ENCODE measurements at regions not wholly inside any gene's neighbourhood (a gene's known extent, or its start where the extent isn't known, plus 50 kb on each side); places are given as distances from the start of the nearest gene placed in this dataset.

- no peaks in the 10 kb centered on the region for H3K79me2 ChIP-seq (ENCODE audit: control insufficient read depth, insufficient read depth, low read length)
- H3K9me3 ChIP-seq (ENCODE audit: control insufficient read depth, insufficient read depth, low read depth, low read length): no peaks in the 10 kb centered on the region
- H4K20me1 ChIP-seq (ENCODE audit: control insufficient read depth, extremely low read depth, insufficient read depth, low read length): no peaks in the 10 kb centered on the region
- no peak for TF ChIP-seq EZH2 (IDR thresholded peaks at IDR 0.05; ENCODE audit: low read length, missing control alignments)
- TF ChIP-seq CTCF (conservative IDR thresholded peaks at IDR 0.05 in 1 of 2, IDR thresholded peaks at IDR 0.05 in 1 of 2; ENCODE audit: low read depth in 1 of 2, low read length in 2 of 2): no peak
- no peaks in the 10 kb centered on the region for H3K36me3 ChIP-seq (ENCODE audit: control insufficient read depth, insufficient read depth, low read length)
- no peaks in the 10 kb centered on the region for H3K27me3 ChIP-seq (ENCODE audit: control insufficient read depth, insufficient read depth, low read length)
- H2AFZ ChIP-seq (ENCODE audit: low read length): no peak overlapping the region
- no peak overlapping the region for H3K4me2 ChIP-seq (ENCODE audit: extremely low read depth, insufficient read depth, low read length)
- H3K4me3 ChIP-seq (replicated peaks in 1 of 4; ENCODE audit: control extremely low read depth in 1 of 4, insufficient read depth in 1 of 4, low read depth in 3 of 4, low read length in 4 of 4): no peak overlapping the region
- no peak overlapping the region for H3K9ac ChIP-seq (ENCODE audit: insufficient read depth, low read length)
- H3K4me1 ChIP-seq (ENCODE audit: control insufficient read depth, extremely low read depth, insufficient read depth, low read length): no peaks in the 10 kb centered on the region
- no peak for DNase-seq (ENCODE audit: low read depth in 2 of 2)
- H3K27ac ChIP-seq (ENCODE audit: insufficient read depth, low read length): no peak overlapping the region
These were observed 814.5 kb upstream of the LRRC4C start for GRCh38 chr11:42273977-42274376.

GRCh38 chr11:42296910-42297309, 837.5 kb upstream of the LRRC4C start:
- DNase-seq (ENCODE audit: low read depth in 2 of 2): no peak
- Histone ChIP-seq H3K9me3 (ENCODE audit: control insufficient read depth, insufficient read depth, low read depth, low read length) (no peaks in the 10 kb centered on the region), H4K20me1 (ENCODE audit: control insufficient read depth, extremely low read depth, insufficient read depth, low read length) (no peaks in the 10 kb centered on the region), H3K27me3 (ENCODE audit: control insufficient read depth, insufficient read depth, low read length) (no peaks in the 10 kb centered on the region), H3K4me1 (ENCODE audit: control insufficient read depth, extremely low read depth, insufficient read depth, low read length) (no peaks in the 10 kb centered on the region), H3K4me2 (ENCODE audit: extremely low read depth, insufficient read depth, low read length) (no peak overlapping the region), H3K79me2 (ENCODE audit: control insufficient read depth, insufficient read depth, low read length) (no peaks in the 10 kb centered on the region), H2AFZ (ENCODE audit: low read length) (no peak overlapping the region), H3K27ac (ENCODE audit: insufficient read depth, low read length) (no peak overlapping the region), H3K36me3 (ENCODE audit: control insufficient read depth, insufficient read depth, low read length) (no peaks in the 10 kb centered on the region), H3K9ac (ENCODE audit: insufficient read depth, low read length) (no peak overlapping the region), H3K4me3 (replicated peaks in 1 of 4; ENCODE audit: control extremely low read depth in 1 of 4, insufficient read depth in 1 of 4, low read depth in 3 of 4, low read length in 4 of 4) (no peak overlapping the region)
- TF ChIP-seq CTCF (conservative IDR thresholded peaks at IDR 0.05 in 1 of 2, IDR thresholded peaks at IDR 0.05 in 1 of 2; ENCODE audit: low read depth in 1 of 2, low read length in 2 of 2) (no peak), EZH2 (IDR thresholded peaks at IDR 0.05; ENCODE audit: low read length, missing control alignments) (no peak)

GRCh38 chr11:42299780-42300179, 840.3 kb upstream of the LRRC4C start:
- Histone ChIP-seq H3K9ac (ENCODE audit: insufficient read depth, low read length) (no peak overlapping the region), H3K4me2 (ENCODE audit: extremely low read depth, insufficient read depth, low read length) (no peak overlapping the region), H2AFZ (ENCODE audit: low read length) (no peak overlapping the region), H3K27ac (ENCODE audit: insufficient read depth, low read length) (no peak overlapping the region), H3K4me1 (ENCODE audit: control insufficient read depth, extremely low read depth, insufficient read depth, low read length) (no peaks in the 10 kb centered on the region), H3K27me3 (ENCODE audit: control insufficient read depth, insufficient read depth, low read length) (no peaks in the 10 kb centered on the region), H3K4me3 (replicated peaks in 1 of 4; ENCODE audit: control extremely low read depth in 1 of 4, insufficient read depth in 1 of 4, low read depth in 3 of 4, low read length in 4 of 4) (no peak overlapping the region), H3K9me3 (ENCODE audit: control insufficient read depth, insufficient read depth, low read depth, low read length) (no peaks in the 10 kb centered on the region), H3K36me3 (ENCODE audit: control insufficient read depth, insufficient read depth, low read length) (no peaks in the 10 kb centered on the region), H4K20me1 (ENCODE audit: control insufficient read depth, extremely low read depth, insufficient read depth, low read length) (no peaks in the 10 kb centered on the region), H3K79me2 (ENCODE audit: control insufficient read depth, insufficient read depth, low read length) (no peaks in the 10 kb centered on the region)
- no peak for DNase-seq (ENCODE audit: low read depth in 2 of 2)
- no peak for TF ChIP-seq EZH2 (IDR thresholded peaks at IDR 0.05; ENCODE audit: low read length, missing control alignments)
- TF ChIP-seq CTCF (conservative IDR thresholded peaks at IDR 0.05 in 1 of 2, IDR thresholded peaks at IDR 0.05 in 1 of 2; ENCODE audit: low read depth in 1 of 2, low read length in 2 of 2): no peak
